Stimulated activated naive CD8-positive, alpha-beta T cell treated with anti-CD3 and anti-CD28 coated beads, Interleukin-15, Interleukin-2, amounts not matched to agents 100 ng/mL and 50 ng/mL, for 24 hours (primary cell): ENCODE measurements at regions not wholly inside any gene's neighbourhood (a gene's known extent, or its start where the extent isn't known, plus 50 kb on each side); places are given as distances from the start of the nearest gene placed in this dataset.

Experiments
- H3K27ac Mint-ChIP-seq: one replicate; pipeline ENCODE4 v1.8.0; 2021; ENCODE audit warnings: mild to moderate bottlenecking, mixed read lengths
- H3K27me3 Mint-ChIP-seq: one replicate; pipeline ENCODE4 v1.8.0; 2021; ENCODE audit warnings: mixed read lengths
- H3K36me3 Mint-ChIP-seq: one replicate; pipeline ENCODE4 v1.8.0; 2021; ENCODE audit warnings: low read depth, mixed read lengths
- H3K4me1 Mint-ChIP-seq: one replicate; pipeline ENCODE4 v1.8.0; 2021; ENCODE audit warnings: low read depth, mixed read lengths
- H3K4me3 Mint-ChIP-seq: one replicate; pipeline ENCODE4 v1.8.0; 2021; ENCODE audit warnings: mild to moderate bottlenecking, mixed read lengths
- H3K9me3 Mint-ChIP-seq: one replicate; pipeline ENCODE4 v1.8.0; 2021; ENCODE audit warnings: mixed read lengths

GRCh38 chr5:135124724-135125123, 90.7 kb upstream of the PITX1 start:
- Mint-ChIP-seq H3K27me3 (no peaks in the 10 kb centered on the region), H3K36me3 (no peaks in the 10 kb centered on the region), H3K9me3 (no peaks in the 10 kb centered on the region), H3K4me3 (no peak overlapping the region), H3K4me1 (no peaks in the 10 kb centered on the region), H3K27ac (no peak overlapping the region)

GRCh38 chr5:135124128-135124527, 90.1 kb upstream of the PITX1 start:
- no peaks in the 10 kb centered on the region for H3K4me1 Mint-ChIP-seq
- no peak overlapping the region for H3K27ac Mint-ChIP-seq
- H3K9me3 Mint-ChIP-seq = no peaks in the 10 kb centered on the region
- no peaks in the 10 kb centered on the region for H3K27me3 Mint-ChIP-seq
- H3K36me3 Mint-ChIP-seq = no peaks in the 10 kb centered on the region
- no peak overlapping the region for H3K4me3 Mint-ChIP-seq

- H3K9me3 Mint-ChIP-seq = no peaks in the 10 kb centered on the region
- no peak overlapping the region for H3K4me3 Mint-ChIP-seq
- no peaks in the 10 kb centered on the region for H3K27me3 Mint-ChIP-seq
- H3K27ac Mint-ChIP-seq = no peak overlapping the region
- no peaks in the 10 kb centered on the region for H3K4me1 Mint-ChIP-seq
- H3K36me3 Mint-ChIP-seq = no peaks in the 10 kb centered on the region
Measured at GRCh38 chr5:135122797-135123196, 88.8 kb upstream of the PITX1 start.

GRCh38 chr5:135120951-135121350, 86.9 kb upstream of the PITX1 start:
- Mint-ChIP-seq H3K4me1 (no peaks in the 10 kb centered on the region), H3K27me3 (no peaks in the 10 kb centered on the region), H3K9me3 (no peaks in the 10 kb centered on the region), H3K4me3 (no peak overlapping the region), H3K36me3 (no peaks in the 10 kb centered on the region), H3K27ac (no peak overlapping the region)

- no peaks in the 10 kb centered on the region for H3K9me3 Mint-ChIP-seq
- H3K27ac Mint-ChIP-seq = no peak overlapping the region
- H3K4me1 Mint-ChIP-seq = no peaks in the 10 kb centered on the region
- no peaks in the 10 kb centered on the region for H3K27me3 Mint-ChIP-seq
- no peaks in the 10 kb centered on the region for H3K36me3 Mint-ChIP-seq
- H3K4me3 Mint-ChIP-seq = no peak overlapping the region
Measured at GRCh38 chr5:135119481-135119880, 85.5 kb upstream of the PITX1 start.

GRCh38 chr5:135117590-135117989, 83.6 kb upstream of the PITX1 start:
- H3K27ac Mint-ChIP-seq = no peak overlapping the region
- no peaks in the 10 kb centered on the region for H3K36me3 Mint-ChIP-seq

GRCh38 chr5:135116160-135116561, 82.1 kb upstream of the PITX1 start:
- Mint-ChIP-seq H3K27me3 (no peaks in the 10 kb centered on the region), H3K36me3 (no peaks in the 10 kb centered on the region), H3K9me3 (no peaks in the 10 kb centered on the region), H3K4me3 (no peak overlapping the region), H3K27ac (no peak overlapping the region), H3K4me1 (no peaks in the 10 kb centered on the region)

More at GRCh38 chr5:135117590-135117989, 83.6 kb upstream of the PITX1 start:
- no peaks in the 10 kb centered on the region for H3K4me1 Mint-ChIP-seq
- H3K27me3 Mint-ChIP-seq = no peaks in the 10 kb centered on the region
- no peak overlapping the region for H3K4me3 Mint-ChIP-seq
- H3K9me3 Mint-ChIP-seq = no peaks in the 10 kb centered on the region

GRCh38 chr5:135115591-135115990, 81.6 kb upstream of the PITX1 start:
- Mint-ChIP-seq H3K36me3 (no peaks in the 10 kb centered on the region), H3K27me3 (no peaks in the 10 kb centered on the region), H3K4me1 (no peaks in the 10 kb centered on the region), H3K27ac (no peak overlapping the region), H3K4me3 (no peak overlapping the region), H3K9me3 (no peaks in the 10 kb centered on the region)

- no peaks in the 10 kb centered on the region for H3K36me3 Mint-ChIP-seq
- no peaks in the 10 kb centered on the region for H3K27me3 Mint-ChIP-seq
- no peaks in the 10 kb centered on the region for H3K9me3 Mint-ChIP-seq
- no peaks in the 10 kb centered on the region for H3K4me1 Mint-ChIP-seq
- no peak overlapping the region for H3K4me3 Mint-ChIP-seq
- H3K27ac Mint-ChIP-seq = no peak overlapping the region
Measured at GRCh38 chr5:135114759-135115158, 80.7 kb upstream of the PITX1 start.

- Mint-ChIP-seq H3K9me3 (no peaks in the 10 kb centered on the region), H3K4me3 (no peak overlapping the region), H3K27ac (no peak overlapping the region), H3K27me3 (no peaks in the 10 kb centered on the region), H3K4me1 (no peaks in the 10 kb centered on the region), H3K36me3 (no peaks in the 10 kb centered on the region)
Measured at GRCh38 chr5:135112008-135112725, 78.1 kb upstream of the PITX1 start.

GRCh38 chr5:135110785-135111596, 77.0 kb upstream of the PITX1 start:
- H3K9me3 Mint-ChIP-seq = no peaks in the 10 kb centered on the region
- H3K27ac Mint-ChIP-seq = no peak overlapping the region
- H3K36me3 Mint-ChIP-seq = no peaks in the 10 kb centered on the region
- H3K27me3 Mint-ChIP-seq = no peaks in the 10 kb centered on the region
- no peaks in the 10 kb centered on the region for H3K4me1 Mint-ChIP-seq
- no peak overlapping the region for H3K4me3 Mint-ChIP-seq

- Mint-ChIP-seq H3K4me3 (no peak overlapping the region), H3K36me3 (no peaks in the 10 kb centered on the region), H3K27me3 (no peaks in the 10 kb centered on the region), H3K9me3 (no peaks in the 10 kb centered on the region), H3K4me1 (no peaks in the 10 kb centered on the region), H3K27ac (no peak overlapping the region)
Measured at GRCh38 chr5:135108992-135109391, 75.0 kb upstream of the PITX1 start.

GRCh38 chr5:135108569-135108968, 74.5 kb upstream of the PITX1 start:
- no peaks in the 10 kb centered on the region for H3K36me3 Mint-ChIP-seq
- H3K27ac Mint-ChIP-seq = no peak overlapping the region
- H3K4me3 Mint-ChIP-seq = no peak overlapping the region
- no peaks in the 10 kb centered on the region for H3K4me1 Mint-ChIP-seq
- no peaks in the 10 kb centered on the region for H3K9me3 Mint-ChIP-seq
- no peaks in the 10 kb centered on the region for H3K27me3 Mint-ChIP-seq

GRCh38 chr5:135107986-135108385, 74.0 kb upstream of the PITX1 start:
- no peaks in the 10 kb centered on the region for H3K9me3 Mint-ChIP-seq
- H3K27me3 Mint-ChIP-seq = no peaks in the 10 kb centered on the region
- H3K4me3 Mint-ChIP-seq = no peak overlapping the region
- no peaks in the 10 kb centered on the region for H3K4me1 Mint-ChIP-seq
- H3K27ac Mint-ChIP-seq = no peak overlapping the region
- H3K36me3 Mint-ChIP-seq = no peaks in the 10 kb centered on the region

GRCh38 chr5:135106610-135107471, 72.8 kb upstream of the PITX1 start:
- Mint-ChIP-seq H3K36me3 (no peaks in the 10 kb centered on the region), H3K4me1 (no peaks in the 10 kb centered on the region), H3K9me3 (no peaks in the 10 kb centered on the region), H3K4me3 (no peak overlapping the region), H3K27me3 (no peaks in the 10 kb centered on the region), H3K27ac (no peak overlapping the region)
